ENCODE measurements at regions not wholly inside any gene's neighbourhood (a gene's known extent, or its start where the extent isn't known, plus 50 kb on each side); places are given as distances from the start of the nearest gene placed in this dataset.
A peak's percentile ranks its signal among the peaks of the same experiment; 100 is the strongest.

DNA sequence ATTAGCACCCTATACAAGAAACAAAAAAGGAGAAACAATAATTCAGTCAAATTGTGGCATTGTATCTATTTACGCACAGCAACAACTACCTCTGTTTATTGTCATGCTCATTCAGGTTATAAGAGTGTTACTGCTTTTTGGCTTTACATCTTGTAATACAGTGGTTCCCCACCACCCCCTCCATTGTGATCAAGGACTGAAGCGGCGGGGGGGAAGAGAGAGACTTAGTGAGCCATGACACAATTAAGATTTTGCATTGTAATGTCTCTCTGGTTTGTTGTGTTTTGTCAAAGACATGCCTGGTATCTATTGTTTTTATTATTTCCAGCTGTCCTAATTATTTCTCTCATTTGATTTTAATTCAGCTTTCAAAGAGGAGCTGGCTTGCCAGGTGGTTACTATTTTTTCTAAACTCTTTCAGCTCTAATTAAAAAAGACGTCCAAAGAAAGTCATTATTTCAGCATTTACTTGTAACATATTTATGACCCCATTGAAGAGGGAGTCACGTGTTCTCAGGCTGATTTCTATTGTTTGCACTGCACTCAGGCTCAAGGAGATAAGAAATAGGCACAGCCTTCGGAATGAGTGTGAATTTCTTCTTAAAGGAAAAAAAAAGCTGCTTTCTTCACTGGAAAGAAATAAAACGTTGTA lies 234.4 kb upstream of the TBL1XR1 start:
- no peaks in the 10 kb centered on the region for H3K9me3 Mint-ChIP-seq (ENCODE audit: unreplicated experiment)
- H3K4me3 Mint-ChIP-seq (ENCODE audit: unreplicated experiment), result no peak overlapping the region
- intact Hi-C loops (cut with micrococcal nuclease), result no loop called here
- ChIA-PET CTCF (no interaction called here), POLR2A (interaction anchor here (0.6 to 0.7 kb wide), 2 partner anchors 59 to 251 kb away, joined by 3 to 4 read pairs; no protein-coding TSS in a partner anchor)
- no peaks in the 10 kb centered on the region for H3K36me3 Mint-ChIP-seq (ENCODE audit: insufficient read depth, unreplicated experiment)
- H3K27ac Mint-ChIP-seq (ENCODE audit: low read depth, unreplicated experiment), result no peak overlapping the region
- no peaks in the 10 kb centered on the region for H3K27me3 Mint-ChIP-seq (ENCODE audit: insufficient read depth, unreplicated experiment)
- BruUV-seq (replicated peaks), result no TSS peak
- TF ChIP-seq, protein P1, sequence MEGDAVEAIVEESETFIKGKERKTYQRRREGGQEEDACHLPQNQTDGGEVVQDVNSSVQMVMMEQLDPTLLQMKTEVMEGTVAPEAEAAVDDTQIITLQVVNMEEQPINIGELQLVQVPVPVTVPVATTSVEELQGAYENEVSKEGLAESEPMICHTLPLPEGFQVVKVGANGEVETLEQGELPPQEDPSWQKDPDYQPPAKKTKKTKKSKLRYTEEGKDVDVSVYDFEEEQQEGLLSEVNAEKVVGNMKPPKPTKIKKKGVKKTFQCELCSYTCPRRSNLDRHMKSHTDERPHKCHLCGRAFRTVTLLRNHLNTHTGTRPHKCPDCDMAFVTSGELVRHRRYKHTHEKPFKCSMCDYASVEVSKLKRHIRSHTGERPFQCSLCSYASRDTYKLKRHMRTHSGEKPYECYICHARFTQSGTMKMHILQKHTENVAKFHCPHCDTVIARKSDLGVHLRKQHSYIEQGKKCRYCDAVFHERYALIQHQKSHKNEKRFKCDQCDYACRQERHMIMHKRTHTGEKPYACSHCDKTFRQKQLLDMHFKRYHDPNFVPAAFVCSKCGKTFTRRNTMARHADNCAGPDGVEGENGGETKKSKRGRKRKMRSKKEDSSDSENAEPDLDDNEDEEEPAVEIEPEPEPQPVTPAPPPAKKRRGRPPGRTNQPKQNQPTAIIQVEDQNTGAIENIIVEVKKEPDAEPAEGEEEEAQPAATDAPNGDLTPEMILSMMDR (IDR thresholded peaks at IDR 0.05; ENCODE audit: unreplicated experiment), result no peak
- H3K4me1 Mint-ChIP-seq (ENCODE audit: insufficient read depth, unreplicated experiment), result no peaks in the 10 kb centered on the region
- no peak for DNase-seq (ENCODE audit: unreplicated experiment)

GRCh38 chr3:177435301-177435700 lies 238.0 kb upstream of the TBL1XR1 start:
- no peak for DNase-seq (ENCODE audit: unreplicated experiment)
- no peak overlapping the region for H3K27ac Mint-ChIP-seq (ENCODE audit: low read depth, unreplicated experiment)
- TF ChIP-seq, protein P1 (IDR thresholded peaks at IDR 0.05; ENCODE audit: unreplicated experiment), result no peak
- no peaks in the 10 kb centered on the region for H3K9me3 Mint-ChIP-seq (ENCODE audit: unreplicated experiment)
- H3K36me3 Mint-ChIP-seq (ENCODE audit: insufficient read depth, unreplicated experiment), result no peaks in the 10 kb centered on the region
- H3K27me3 Mint-ChIP-seq (ENCODE audit: insufficient read depth, unreplicated experiment), result no peaks in the 10 kb centered on the region
- H3K4me1 Mint-ChIP-seq (ENCODE audit: insufficient read depth, unreplicated experiment), result peaks cover 11% of the 10 kb centered on the region
- intact Hi-C loops (cut with micrococcal nuclease), result no loop called here
- no TSS peak for BruUV-seq (replicated peaks)
- CTCF ChIA-PET, result interaction anchor here (0.6 to 1.1 kb wide), 2 partner anchors 35 to 144 kb away, joined by 3 read pairs; no protein-coding TSS in a partner anchor
- POLR2A ChIA-PET, result interaction anchor here (2.2 kb wide), 1 partner anchor 13 kb away, joined by 6 read pairs; no protein-coding TSS in a partner anchor
- no peak overlapping the region for H3K4me3 Mint-ChIP-seq (ENCODE audit: unreplicated experiment)

- no peak for DNase-seq (ENCODE audit: unreplicated experiment)
- Mint-ChIP-seq H3K4me1 (ENCODE audit: insufficient read depth, unreplicated experiment) (peaks cover 21% of the 10 kb centered on the region), H3K27ac (ENCODE audit: low read depth, unreplicated experiment) (peak overlapping the region; percentile 42), H3K4me3 (ENCODE audit: unreplicated experiment) (no peak overlapping the region), H3K9me3 (ENCODE audit: unreplicated experiment) (no peaks in the 10 kb centered on the region), H3K36me3 (ENCODE audit: insufficient read depth, unreplicated experiment) (no peaks in the 10 kb centered on the region), H3K27me3 (ENCODE audit: insufficient read depth, unreplicated experiment) (no peaks in the 10 kb centered on the region)
- POLR2A ChIA-PET, result interaction anchor here (1.0 to 1.2 kb wide), 2 partner anchors 17 to 61 kb away, joined by 3 read pairs; no protein-coding TSS in a partner anchor
- CTCF ChIA-PET, result no interaction called here
- TF ChIP-seq, protein P1 (IDR thresholded peaks at IDR 0.05; ENCODE audit: unreplicated experiment), result no peak
- intact Hi-C loops (cut with micrococcal nuclease), result no loop called here
- no TSS peak for BruUV-seq (replicated peaks)
Observed at GRCh38 chr3:177437513-177438337, 240.4 kb upstream of the TBL1XR1 start.

GRCh38 chr3:177438596-177439220 lies 241.4 kb upstream of the TBL1XR1 start:
- BruUV-seq (replicated peaks), result no TSS peak
- H3K27me3 Mint-ChIP-seq (ENCODE audit: insufficient read depth, unreplicated experiment), result no peaks in the 10 kb centered on the region
- peak; percentile 66 for DNase-seq (ENCODE audit: unreplicated experiment)
- no peaks in the 10 kb centered on the region for H3K36me3 Mint-ChIP-seq (ENCODE audit: insufficient read depth, unreplicated experiment)
- ChIA-PET POLR2A (interaction anchor here (0.7 kb wide), 1 partner anchor 622 kb away, joined by 3 read pairs; no protein-coding TSS in a partner anchor), CTCF (interaction anchor here (0.6 to 1.1 kb wide), 2 partner anchors 14 to 448 kb away, joined by 3 read pairs; no protein-coding TSS in a partner anchor)
- H3K27ac Mint-ChIP-seq (ENCODE audit: low read depth, unreplicated experiment), result no peak overlapping the region
- intact Hi-C loops (cut with micrococcal nuclease), result no loop called here
- TF ChIP-seq, protein P1 (IDR thresholded peaks at IDR 0.05; ENCODE audit: unreplicated experiment), result no peak
- no peaks in the 10 kb centered on the region for H3K9me3 Mint-ChIP-seq (ENCODE audit: unreplicated experiment)
- H3K4me1 Mint-ChIP-seq (ENCODE audit: insufficient read depth, unreplicated experiment), result peaks cover 27% of the 10 kb centered on the region
- H3K4me3 Mint-ChIP-seq (ENCODE audit: unreplicated experiment), result no peak overlapping the region
